ENCODE measurements at regions not wholly inside any gene's neighbourhood (a gene's known extent, or its start where the extent isn't known, plus 50 kb on each side); places are given as distances from the start of the nearest gene placed in this dataset.

- no peak for DNase-seq
These were observed 298.1 kb downstream of the TCERG1L start for GRCh38 chr10:131013281-131013912.

DNA sequence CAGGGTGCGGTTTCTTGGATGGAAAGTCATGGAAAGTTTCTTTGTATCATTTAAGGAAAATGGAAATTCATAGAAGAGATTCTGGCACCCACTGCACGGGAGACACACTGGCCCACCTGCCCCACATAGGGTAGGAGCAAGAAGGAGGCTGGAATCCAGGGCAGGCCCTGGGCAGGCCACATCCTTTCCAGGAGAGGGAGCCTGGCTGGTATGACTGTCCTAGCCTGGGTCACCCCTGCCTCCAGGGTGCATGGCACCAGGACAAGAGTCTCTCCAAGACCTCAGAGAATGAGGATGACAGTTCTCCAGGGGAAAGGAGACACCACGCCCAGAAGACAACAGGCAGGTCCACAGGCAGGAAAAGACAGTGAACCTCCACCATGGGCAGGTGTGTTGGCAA is 297.2 kb downstream of the TCERG1L start:
- DNase-seq, result no peak

- DNase-seq, result no peak
These were observed 296.2 kb downstream of the TCERG1L start for GRCh38 chr10:131015271-131015670.

DNA sequence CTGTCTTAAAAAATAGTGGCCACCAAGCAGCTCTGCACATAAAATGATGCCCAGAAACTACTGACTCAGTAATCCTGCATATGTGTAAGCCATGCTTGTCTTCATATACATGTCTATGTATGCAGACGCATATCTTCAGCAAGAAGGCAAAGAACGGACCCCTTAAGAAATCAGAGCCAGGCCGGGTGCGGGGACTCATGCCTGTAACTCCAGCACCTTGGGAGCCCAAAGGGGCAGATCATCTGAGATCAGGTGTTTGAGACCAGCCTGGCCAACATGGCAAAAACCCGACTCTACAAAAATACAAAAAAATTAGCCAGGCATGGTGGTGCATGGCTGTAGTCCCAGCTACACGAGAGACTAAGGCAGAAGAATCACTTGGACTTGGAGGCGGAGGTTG is 295.0 kb downstream of the TCERG1L start:
- no peak for DNase-seq

DNA sequence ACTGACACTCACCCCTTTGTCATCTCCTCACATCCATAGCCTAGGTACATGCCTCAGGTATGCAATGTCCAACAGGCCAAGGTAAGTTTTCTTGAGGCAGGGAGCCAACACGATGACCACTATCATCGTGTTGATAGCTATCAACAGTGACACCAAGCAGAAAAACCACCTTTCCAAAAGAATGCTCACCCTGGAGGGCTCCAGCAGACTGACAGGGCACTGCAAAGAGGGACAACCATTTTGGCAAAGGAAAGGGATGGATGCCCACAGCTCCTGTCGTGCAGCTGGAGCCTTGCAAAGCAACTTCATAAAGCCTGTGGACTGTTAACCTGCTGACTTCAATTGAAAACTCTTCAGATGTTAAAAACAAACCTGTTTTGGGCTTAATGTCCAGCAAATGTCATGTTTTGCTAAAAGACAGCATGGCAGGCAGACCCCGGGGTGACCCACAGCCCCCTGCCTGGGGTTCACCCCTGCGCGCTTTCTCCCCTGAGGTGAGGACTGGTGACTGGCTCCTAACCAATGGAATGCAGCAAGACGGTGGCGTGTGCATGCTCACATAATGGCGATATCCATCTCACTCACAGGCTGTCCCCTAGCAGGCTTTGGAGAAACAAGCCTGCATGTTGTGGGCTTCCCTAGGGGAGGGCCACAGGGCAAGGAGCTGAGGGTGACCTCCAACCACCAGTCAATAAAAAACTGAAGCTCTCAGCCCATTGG is 293.8 kb downstream of the TCERG1L start:
- no peak for DNase-seq

DNA sequence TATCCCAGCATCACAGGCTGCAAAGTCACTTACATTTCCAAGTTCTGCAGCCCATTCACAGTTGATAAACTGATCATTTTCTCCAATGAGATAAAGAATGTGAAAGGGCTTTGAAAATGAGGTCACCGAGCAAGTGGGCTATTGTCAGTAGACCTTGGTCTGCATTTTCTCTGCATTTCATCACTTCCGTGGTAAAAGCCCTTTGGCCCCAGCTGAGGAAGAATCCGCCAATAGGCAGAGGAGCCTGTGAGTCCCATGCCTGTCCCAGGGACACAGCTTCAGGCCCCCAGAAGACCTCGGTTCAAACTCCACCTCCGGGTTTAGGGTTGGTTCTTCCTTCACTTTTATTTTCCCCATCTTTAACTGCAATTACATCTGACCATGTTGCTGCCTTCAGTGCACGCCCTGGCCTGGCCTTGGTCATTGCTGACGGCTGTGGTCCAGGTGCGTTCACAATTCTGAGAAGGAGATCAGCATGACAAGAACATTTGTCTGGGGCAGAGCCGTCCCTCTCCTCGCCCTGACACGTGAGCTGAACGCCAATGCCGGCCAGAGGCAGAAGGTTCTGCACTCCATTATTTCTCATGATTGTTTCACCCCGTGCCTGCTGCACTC is 292.5 kb downstream of the TCERG1L start:
- DNase-seq, result no peak

GRCh38 chr10:131019696-131020095 is 291.8 kb downstream of the TCERG1L start:
- DNase-seq, result no peak

GRCh38 chr10:131020775-131021174 is 290.7 kb downstream of the TCERG1L start:
- DNase-seq, result no peak

GRCh38 chr10:131021246-131021895 is 290.1 kb downstream of the TCERG1L start:
- DNase-seq, result no peak

- DNase-seq, result no peak
These were observed 289.6 kb downstream of the TCERG1L start for GRCh38 chr10:131021969-131022368.

GRCh38 chr10:131022369-131022768 is 289.2 kb downstream of the TCERG1L start:
- no peak for DNase-seq

DNA sequence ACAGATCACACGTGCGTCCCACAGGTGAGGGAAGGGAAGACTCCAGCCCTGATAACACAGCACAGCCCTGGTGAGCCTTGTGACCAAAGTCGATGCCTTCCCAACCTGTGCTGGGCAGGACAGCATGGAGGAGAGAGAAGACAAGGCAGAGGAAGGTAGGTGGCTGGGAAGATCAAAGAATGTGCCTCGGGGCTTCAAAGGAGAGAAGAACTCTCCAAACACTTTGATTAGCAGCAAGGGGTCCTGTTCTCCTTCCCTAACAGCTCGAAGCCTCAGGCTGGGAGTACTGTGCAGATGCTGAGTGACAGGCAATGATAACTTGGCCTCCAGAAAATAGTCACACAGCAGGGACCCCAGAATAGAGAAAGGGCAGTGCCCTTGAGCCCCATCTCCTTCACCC is 288.5 kb downstream of the TCERG1L start:
- DNase-seq, result no peak

DNA sequence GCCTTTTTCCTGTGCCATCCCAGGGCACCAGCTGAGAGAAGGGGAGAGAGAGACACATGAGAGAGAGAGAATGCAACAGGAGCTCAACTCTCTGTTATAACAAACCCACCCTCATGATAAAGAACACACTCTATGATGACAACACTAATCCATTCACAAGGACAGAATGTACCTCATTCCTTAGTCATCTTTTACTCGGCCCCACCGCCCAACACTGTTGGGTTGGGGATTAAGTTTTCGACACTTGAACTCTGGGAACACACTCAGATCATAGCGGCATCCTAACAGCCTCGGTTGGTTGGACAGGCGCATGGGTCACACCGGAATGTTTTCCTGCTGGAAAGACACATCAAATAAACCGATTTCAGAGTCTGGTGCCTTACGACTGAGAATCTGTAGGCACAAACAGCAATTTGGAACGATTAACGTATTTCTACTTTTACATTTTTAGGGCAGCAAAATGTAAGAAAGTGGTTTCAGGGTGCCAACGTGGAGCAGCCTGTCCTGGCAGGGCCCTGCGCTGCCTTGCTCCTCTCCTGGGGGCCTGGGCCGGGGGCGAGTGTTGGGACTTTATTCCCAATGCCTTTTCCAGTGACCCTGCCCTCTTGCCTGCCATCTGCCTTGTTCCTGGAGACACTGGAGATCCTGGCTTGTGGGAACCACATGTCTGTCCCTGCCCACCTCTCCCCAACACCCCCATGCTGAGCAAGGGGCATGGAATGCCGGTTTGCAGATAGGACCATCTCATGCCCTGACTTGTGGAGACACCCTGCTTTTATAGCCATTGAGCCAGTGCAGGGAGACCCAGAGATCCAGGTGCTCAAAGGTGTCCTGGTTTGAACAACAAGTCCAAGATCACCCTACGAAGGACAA is 287.0 kb downstream of the TCERG1L start:
- no peak for DNase-seq

DNA sequence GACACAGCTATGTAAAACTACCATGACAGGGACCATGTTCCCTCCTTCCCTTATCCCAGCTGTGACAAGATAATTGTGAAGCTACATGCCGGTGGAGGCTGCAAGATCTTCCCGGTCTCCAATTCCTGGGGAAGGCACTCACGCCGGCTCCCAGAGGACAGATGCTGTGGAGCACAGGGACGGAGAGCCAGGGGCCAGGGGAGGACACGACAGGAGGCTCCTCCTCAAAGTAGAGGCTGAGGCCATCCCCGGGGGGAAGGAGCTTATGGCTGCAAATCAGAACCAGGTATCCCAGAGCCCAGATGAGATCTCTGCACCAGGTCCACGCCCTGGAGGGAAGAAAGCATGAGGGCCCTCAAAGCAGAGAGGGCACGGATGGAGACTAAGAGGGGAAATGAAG is 286.2 kb downstream of the TCERG1L start:
- no peak for DNase-seq

DNA sequence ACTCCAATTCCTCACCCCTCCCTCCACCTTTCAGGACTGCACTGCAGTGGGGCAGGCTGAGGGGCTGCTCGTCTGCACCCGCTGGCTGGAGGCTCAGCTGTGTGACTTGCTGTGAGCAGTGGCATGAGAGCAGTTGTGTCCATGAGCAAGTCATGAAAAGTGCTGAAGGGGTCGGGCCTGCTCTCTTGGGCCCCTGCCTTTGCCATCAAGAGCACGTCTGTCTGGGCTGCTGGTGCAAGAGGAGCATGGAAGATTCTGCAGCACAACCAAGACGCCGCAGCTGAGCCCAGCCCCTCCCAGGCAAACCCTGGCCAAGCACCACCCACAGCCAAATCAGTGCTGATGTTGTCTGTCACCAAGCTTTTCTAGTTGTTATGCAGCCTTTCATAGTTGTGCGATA is 284.3 kb downstream of the TCERG1L start:
- DNase-seq, result no peak

GRCh38 chr10:131031346-131031745 is 280.2 kb downstream of the TCERG1L start:
- DNase-seq, result no peak

- no peak for DNase-seq
These were observed 279.0 kb downstream of the TCERG1L start for GRCh38 chr10:131032329-131033165.

- no peak for DNase-seq
These were observed 278.1 kb downstream of the TCERG1L start for GRCh38 chr10:131033166-131034085.

- no peak for DNase-seq
These were observed 277.1 kb downstream of the TCERG1L start for GRCh38 chr10:131034451-131034850.

- DNase-seq, result no peak
These were observed 275.7 kb downstream of the TCERG1L start for GRCh38 chr10:131035779-131036178.

- no peak for DNase-seq
These were observed 273.5 kb downstream of the TCERG1L start for GRCh38 chr10:131038056-131038455.

Measured in CD4-positive, alpha-beta T cell treated with Interleukin-12 subunit alpha and Interleukin-12 subunit beta, for 1 hour (primary cell).